Activated B cell treated with CpG ODN at 0.5 μM for 24 hours (primary cell): ENCODE measurements at regions not wholly inside any gene's neighbourhood (a gene's known extent, or its start where the extent isn't known, plus 50 kb on each side); places are given as distances from the start of the nearest gene placed in this dataset.

ENCODE experiments used
- ATAC-seq: fragments of 200-7000 bp; cut with Tn5 transposase; one replicate; pipeline ENCODE4 v1.10.0; 2021; ENCODE audit warnings: low read depth, mild to moderate bottlenecking, moderate library complexity
- CTCF ChIA-PET: fragments of 350-600 bp; sonication (Branson Sonifier 250); formaldehyde crosslinking; loops from one replicate; lab custom pipeline; 2021; ENCODE audit warnings: antibody characterized with exemption; lab: Charles Lee
- POLR2A ChIA-PET: fragments of 350-600 bp; sonication (Branson Sonifier 250); formaldehyde crosslinking; loops from one replicate; lab custom pipeline; 2021; ENCODE audit warnings: antibody characterized with exemption; lab: Charles Lee
- DNase-seq: peaks from one replicate; pipeline ENCODE4 v3.0.0; 2022
- H3K27ac Mint-ChIP-seq: one replicate; pipeline ENCODE4 v1.8.0; 2020; ENCODE audit warnings: mixed read lengths
- H3K27me3 Mint-ChIP-seq: one replicate; pipeline ENCODE4 v1.8.0; 2021; ENCODE audit warnings: mixed read lengths
- H3K36me3 Mint-ChIP-seq: one replicate; pipeline ENCODE4 v1.8.0; 2021; ENCODE audit warnings: low read depth, mixed read lengths
- H3K4me1 Mint-ChIP-seq: one replicate; pipeline ENCODE4 v1.8.0; 2021; ENCODE audit warnings: mixed read lengths
- H3K4me3 Mint-ChIP-seq: one replicate; pipeline ENCODE4 v1.8.0; 2020; ENCODE audit warnings: mild to moderate bottlenecking, mixed read lengths
- H3K9me3 Mint-ChIP-seq: one replicate; pipeline ENCODE4 v1.8.0; 2020; ENCODE audit warnings: mixed read lengths
- intact Hi-C: fragments of 100-400 bp; cut with micrococcal nuclease; formaldehyde crosslinking; loops from one replicate; pipeline ENCODE4 v1.15.1; 2024
- TF ChIP-seq, protein P1 (sequence below): fragments of 200-600 bp; IDR thresholded peaks from one replicate; pipeline ENCODE4 v1.8.0; 2022; ENCODE audit warnings: antibody characterized with exemption, mild to moderate bottlenecking

DNA sequence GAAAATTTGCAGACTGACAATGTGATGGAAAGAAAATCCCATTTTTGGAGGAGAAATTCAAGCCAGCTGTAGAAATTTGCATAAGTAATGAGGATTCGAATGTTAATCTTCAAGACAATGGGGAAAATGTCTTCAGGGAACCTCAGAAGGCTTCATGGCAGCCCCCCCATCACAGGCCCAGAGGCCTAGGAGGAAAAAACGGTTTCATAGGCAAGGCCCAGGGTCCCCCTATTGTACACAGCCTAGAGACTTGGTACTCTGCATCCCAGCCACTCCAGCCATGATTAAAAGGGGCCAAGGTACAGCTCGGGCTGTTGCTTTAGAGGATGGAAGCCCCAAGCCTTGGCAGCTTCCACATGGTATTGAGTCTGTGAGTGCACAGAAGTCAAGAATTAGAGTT lies 303.6 kb upstream of the PCDH7 start:
- intact Hi-C loops: no loop called here
- Mint-ChIP-seq H3K36me3 (no peaks in the 10 kb centered on the region), H3K27me3 (no peaks in the 10 kb centered on the region), H3K27ac (no peak overlapping the region), H3K9me3 (peaks cover 33% of the 10 kb centered on the region), H3K4me1 (no peaks in the 10 kb centered on the region), H3K4me3 (no peak overlapping the region)
- POLR2A ChIA-PET: no interaction called here
- ATAC-seq (no peak), DNase-seq (no peak)
- TF ChIP-seq, protein P1, sequence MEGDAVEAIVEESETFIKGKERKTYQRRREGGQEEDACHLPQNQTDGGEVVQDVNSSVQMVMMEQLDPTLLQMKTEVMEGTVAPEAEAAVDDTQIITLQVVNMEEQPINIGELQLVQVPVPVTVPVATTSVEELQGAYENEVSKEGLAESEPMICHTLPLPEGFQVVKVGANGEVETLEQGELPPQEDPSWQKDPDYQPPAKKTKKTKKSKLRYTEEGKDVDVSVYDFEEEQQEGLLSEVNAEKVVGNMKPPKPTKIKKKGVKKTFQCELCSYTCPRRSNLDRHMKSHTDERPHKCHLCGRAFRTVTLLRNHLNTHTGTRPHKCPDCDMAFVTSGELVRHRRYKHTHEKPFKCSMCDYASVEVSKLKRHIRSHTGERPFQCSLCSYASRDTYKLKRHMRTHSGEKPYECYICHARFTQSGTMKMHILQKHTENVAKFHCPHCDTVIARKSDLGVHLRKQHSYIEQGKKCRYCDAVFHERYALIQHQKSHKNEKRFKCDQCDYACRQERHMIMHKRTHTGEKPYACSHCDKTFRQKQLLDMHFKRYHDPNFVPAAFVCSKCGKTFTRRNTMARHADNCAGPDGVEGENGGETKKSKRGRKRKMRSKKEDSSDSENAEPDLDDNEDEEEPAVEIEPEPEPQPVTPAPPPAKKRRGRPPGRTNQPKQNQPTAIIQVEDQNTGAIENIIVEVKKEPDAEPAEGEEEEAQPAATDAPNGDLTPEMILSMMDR: no peak
- CTCF ChIA-PET: no interaction called here

DNA sequence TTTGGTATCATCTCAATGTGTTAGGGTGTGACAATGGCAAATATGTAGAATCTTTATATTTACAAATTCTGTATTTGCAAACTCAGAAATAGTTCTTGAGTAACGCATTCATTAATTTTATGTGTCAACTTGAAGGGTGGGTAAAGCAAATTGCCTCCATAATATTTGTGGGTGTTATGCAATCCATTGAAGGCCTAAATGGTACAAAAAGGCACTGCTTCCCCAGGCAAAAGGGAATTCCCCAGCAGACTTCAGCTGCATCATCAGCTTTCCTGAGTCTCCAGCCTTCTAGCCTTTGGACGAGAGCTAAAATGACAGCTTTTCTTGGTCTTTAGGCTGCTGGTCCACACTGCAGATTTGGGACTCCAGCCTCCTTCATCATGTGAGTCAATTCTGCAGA lies 292.2 kb upstream of the PCDH7 start:
- Mint-ChIP-seq H3K27ac (no peak overlapping the region), H3K4me3 (no peak overlapping the region), H3K9me3 (peaks cover 15% of the 10 kb centered on the region), H3K4me1 (no peaks in the 10 kb centered on the region), H3K36me3 (no peaks in the 10 kb centered on the region), H3K27me3 (no peaks in the 10 kb centered on the region)
- ATAC-seq: no peak
- no peak for DNase-seq
- TF ChIP-seq, protein P1: no peak
- ChIA-PET CTCF (no interaction called here), POLR2A (no interaction called here)
- intact Hi-C loops: no loop called here

DNA sequence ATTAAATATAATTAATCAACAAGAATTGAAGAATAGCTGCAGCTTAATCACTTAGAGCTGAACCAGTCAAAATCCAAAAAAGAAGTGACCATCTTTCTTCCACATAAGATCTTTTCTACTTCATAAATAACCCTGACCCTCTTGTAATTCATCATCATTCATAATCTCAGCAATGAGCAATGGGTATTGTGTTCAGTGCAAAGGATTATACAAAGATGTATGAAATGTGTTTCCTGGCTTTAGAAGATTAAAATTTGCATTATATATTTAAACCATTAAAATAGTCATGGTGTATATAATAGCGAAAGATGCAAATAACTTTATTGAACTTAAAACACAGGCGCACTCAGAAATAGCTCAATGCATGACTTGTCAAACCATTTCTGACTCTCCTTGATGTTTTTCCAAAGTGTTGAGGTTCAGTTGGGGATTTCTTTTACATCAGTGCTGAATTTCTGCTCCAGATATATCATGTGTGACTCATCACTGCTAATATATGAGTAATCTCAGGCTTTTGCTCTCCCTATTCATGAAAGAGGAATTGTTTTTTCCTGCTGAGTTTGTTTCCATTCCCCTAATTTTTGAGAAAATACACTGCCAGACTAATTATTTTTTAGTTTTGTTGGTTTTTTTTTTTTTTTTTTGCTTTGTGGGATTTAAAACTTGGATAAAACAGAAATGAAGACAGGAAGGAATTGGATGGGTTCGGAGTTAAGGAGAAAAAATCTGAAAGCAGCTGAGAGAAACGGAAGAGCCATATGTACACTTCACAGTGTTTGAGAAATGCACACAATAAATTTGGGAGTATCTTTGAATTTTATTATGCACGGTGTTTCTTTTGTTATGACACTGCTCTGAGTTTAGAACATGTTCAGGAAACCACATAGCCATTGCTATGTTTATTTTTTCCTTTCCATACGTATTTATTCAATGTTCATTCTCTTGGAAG lies 290.1 kb upstream of the PCDH7 start:
- POLR2A ChIA-PET: no interaction called here
- ATAC-seq: no peak
- CTCF ChIA-PET: no interaction called here
- no peak overlapping the region for H3K27ac Mint-ChIP-seq
- DNase-seq: no peak
- H3K4me3 Mint-ChIP-seq: no peak overlapping the region
- H3K27me3 Mint-ChIP-seq: no peaks in the 10 kb centered on the region
- peaks cover 10% of the 10 kb centered on the region for H3K9me3 Mint-ChIP-seq
- H3K36me3 Mint-ChIP-seq: no peaks in the 10 kb centered on the region
- TF ChIP-seq, protein P1: no peak
- intact Hi-C loops: no loop called here
- no peaks in the 10 kb centered on the region for H3K4me1 Mint-ChIP-seq

DNA sequence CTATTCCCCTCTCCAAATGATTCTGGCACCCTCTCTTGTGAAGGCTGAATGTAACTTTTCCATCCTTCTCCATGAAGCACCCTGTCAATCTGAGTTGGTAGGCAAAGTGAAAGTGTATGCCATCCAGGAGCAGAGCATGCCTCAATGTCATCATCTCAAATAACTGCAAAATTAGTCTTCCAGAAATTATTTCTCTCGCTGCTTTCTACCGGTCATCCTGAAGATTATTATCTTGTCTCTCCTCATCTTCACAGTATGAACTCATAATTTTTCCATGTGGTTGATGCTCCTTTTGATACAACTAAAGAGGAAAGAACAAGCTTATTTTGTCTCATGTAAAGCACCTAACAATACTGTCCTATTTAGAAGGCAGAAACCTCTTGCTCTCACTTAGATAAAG lies 285.5 kb upstream of the PCDH7 start:
- no peak for ATAC-seq
- TF ChIP-seq, protein P1: no peak
- no peaks in the 10 kb centered on the region for H3K27me3 Mint-ChIP-seq
- ChIA-PET POLR2A (no interaction called here), CTCF (no interaction called here)
- DNase-seq: no peak
- H3K36me3 Mint-ChIP-seq: no peaks in the 10 kb centered on the region
- H3K27ac Mint-ChIP-seq: no peak overlapping the region
- no peak overlapping the region for H3K4me3 Mint-ChIP-seq
- intact Hi-C loops: no loop called here
- H3K9me3 Mint-ChIP-seq: peaks cover 5% of the 10 kb centered on the region
- H3K4me1 Mint-ChIP-seq: no peaks in the 10 kb centered on the region

DNA sequence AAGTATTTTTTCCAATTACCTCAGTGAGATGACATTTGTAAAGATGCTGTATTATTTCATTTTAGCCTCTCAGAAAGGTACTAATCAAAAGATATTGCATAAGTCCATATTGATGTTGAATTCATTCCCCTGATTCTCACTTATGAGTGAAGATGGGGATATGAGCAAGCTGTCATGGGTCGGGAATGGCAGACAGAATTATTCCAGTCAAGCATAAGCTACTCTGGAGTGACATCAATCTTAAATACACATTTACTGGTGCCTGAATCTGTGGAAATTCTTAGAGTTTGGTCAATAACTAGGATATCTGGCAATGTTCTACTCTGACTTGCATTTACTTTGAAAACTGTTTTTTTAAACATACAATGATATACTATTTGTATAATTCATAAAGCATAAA lies 283.8 kb upstream of the PCDH7 start:
- Mint-ChIP-seq H3K27me3 (no peaks in the 10 kb centered on the region), H3K27ac (no peak overlapping the region), H3K4me1 (no peaks in the 10 kb centered on the region), H3K4me3 (no peak overlapping the region), H3K9me3 (no peaks in the 10 kb centered on the region), H3K36me3 (no peaks in the 10 kb centered on the region)
- intact Hi-C loops: no loop called here
- POLR2A ChIA-PET: no interaction called here
- CTCF ChIA-PET: no interaction called here
- ATAC-seq: no peak
- TF ChIP-seq, protein P1: no peak
- no peak for DNase-seq
